ENCODE measurements at regions not wholly inside any gene's neighbourhood (a gene's known extent, or its start where the extent isn't known, plus 50 kb on each side); places are given as distances from the start of the nearest gene placed in this dataset.
"Not testable (repeated sequence)": the region's sequence is repeated elsewhere in the genome, so short reads cannot be mapped to it uniquely, and the experiment has no call there.

DNA sequence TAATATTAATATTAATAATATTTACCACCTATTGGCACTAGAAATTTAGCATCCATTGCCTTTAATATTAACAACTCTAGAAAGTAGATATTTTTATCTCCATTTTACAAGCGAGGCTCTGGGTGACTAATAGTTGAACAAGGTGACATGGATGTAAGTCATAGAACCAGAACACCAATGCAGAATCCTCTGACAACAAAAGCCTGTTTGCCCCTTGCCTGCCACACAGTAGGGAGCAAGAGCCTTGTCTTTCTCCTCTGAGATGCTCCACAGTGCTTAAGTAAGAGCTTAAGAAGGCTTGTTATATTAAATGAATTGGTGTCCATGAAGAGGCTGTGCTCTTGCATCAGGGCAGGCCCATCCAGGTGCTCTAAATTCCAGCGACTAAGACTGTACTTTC is 51.2 kb upstream of the LBX1 start:
- H3K4me3 ChIP-seq (replicated peaks in 1 of 2; ENCODE audit: low read depth in 2 of 2, low read length in 2 of 2), result no peak overlapping the region
- TF ChIP-seq, protein P1, sequence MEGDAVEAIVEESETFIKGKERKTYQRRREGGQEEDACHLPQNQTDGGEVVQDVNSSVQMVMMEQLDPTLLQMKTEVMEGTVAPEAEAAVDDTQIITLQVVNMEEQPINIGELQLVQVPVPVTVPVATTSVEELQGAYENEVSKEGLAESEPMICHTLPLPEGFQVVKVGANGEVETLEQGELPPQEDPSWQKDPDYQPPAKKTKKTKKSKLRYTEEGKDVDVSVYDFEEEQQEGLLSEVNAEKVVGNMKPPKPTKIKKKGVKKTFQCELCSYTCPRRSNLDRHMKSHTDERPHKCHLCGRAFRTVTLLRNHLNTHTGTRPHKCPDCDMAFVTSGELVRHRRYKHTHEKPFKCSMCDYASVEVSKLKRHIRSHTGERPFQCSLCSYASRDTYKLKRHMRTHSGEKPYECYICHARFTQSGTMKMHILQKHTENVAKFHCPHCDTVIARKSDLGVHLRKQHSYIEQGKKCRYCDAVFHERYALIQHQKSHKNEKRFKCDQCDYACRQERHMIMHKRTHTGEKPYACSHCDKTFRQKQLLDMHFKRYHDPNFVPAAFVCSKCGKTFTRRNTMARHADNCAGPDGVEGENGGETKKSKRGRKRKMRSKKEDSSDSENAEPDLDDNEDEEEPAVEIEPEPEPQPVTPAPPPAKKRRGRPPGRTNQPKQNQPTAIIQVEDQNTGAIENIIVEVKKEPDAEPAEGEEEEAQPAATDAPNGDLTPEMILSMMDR (IDR thresholded peaks at IDR 0.05; ENCODE audit: low read depth, low read length), result no peak
- DNase-seq (ENCODE audit: low read depth in 2 of 2), result no peak

DNA sequence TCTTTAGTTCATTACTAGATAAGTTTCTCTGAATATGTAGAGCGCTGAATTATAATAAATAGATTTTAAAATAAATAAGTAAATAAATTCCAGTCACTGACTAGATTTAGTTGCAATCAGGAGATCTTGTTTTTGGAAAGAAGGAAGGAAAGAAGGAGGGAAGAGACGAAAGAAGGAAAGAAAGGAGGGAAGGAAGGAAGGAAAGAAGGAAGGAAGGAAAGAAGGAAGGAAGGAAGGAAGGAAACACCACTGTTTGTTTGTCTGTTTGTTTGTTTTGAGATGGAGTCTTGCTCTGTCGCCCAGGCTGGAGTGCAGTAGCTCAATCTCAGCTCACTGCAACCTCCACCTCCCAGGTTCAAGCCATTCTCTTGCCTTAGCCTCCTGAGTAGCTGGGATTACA is 51.7 kb upstream of the LBX1 start:
- H3K4me3 ChIP-seq (replicated peaks in 1 of 2; ENCODE audit: low read depth in 2 of 2, low read length in 2 of 2); DNase-seq (ENCODE audit: low read depth in 2 of 2): not testable (repeated sequence)

GRCh38 chr10:101282947-101283346 is 53.7 kb upstream of the LBX1 start:
- no peak for DNase-seq (ENCODE audit: low read depth in 2 of 2)
- TF ChIP-seq, protein P1 (IDR thresholded peaks at IDR 0.05; ENCODE audit: low read depth, low read length), result no peak
- no peak overlapping the region for H3K4me3 ChIP-seq (replicated peaks in 1 of 2; ENCODE audit: low read depth in 2 of 2, low read length in 2 of 2)

GRCh38 chr10:101283762-101284100 is 54.5 kb upstream of the LBX1 start:
- DNase-seq (ENCODE audit: low read depth in 2 of 2), result no peak
- TF ChIP-seq, protein P1 (IDR thresholded peaks at IDR 0.05; ENCODE audit: low read depth, low read length), result no peak
- no peak overlapping the region for H3K4me3 ChIP-seq (replicated peaks in 1 of 2; ENCODE audit: low read depth in 2 of 2, low read length in 2 of 2)

- TF ChIP-seq, protein P1 (IDR thresholded peaks at IDR 0.05; ENCODE audit: low read depth, low read length), result no peak
- no peak for DNase-seq (ENCODE audit: low read depth in 2 of 2)
- H3K4me3 ChIP-seq (replicated peaks in 1 of 2; ENCODE audit: low read depth in 2 of 2, low read length in 2 of 2), result no peak overlapping the region
These were observed 55.0 kb upstream of the LBX1 start for GRCh38 chr10:101284101-101284743.

GRCh38 chr10:101284744-101285463 is 55.6 kb upstream of the LBX1 start:
- H3K4me3 ChIP-seq (replicated peaks in 1 of 2; ENCODE audit: low read depth in 2 of 2, low read length in 2 of 2), result no peak overlapping the region
- TF ChIP-seq, protein P1 (IDR thresholded peaks at IDR 0.05; ENCODE audit: low read depth, low read length), result no peak
- no peak for DNase-seq (ENCODE audit: low read depth in 2 of 2)

GRCh38 chr10:101285519-101286070 is 56.3 kb upstream of the LBX1 start:
- DNase-seq (ENCODE audit: low read depth in 2 of 2), result no peak
- TF ChIP-seq, protein P1 (IDR thresholded peaks at IDR 0.05; ENCODE audit: low read depth, low read length), result no peak
- H3K4me3 ChIP-seq (replicated peaks in 1 of 2; ENCODE audit: low read depth in 2 of 2, low read length in 2 of 2), result no peak overlapping the region

Data from cardiac fibroblast (primary cell).